ENCODE measurements at regions not wholly inside any gene's neighbourhood (a gene's known extent, or its start where the extent isn't known, plus 50 kb on each side); places are given as distances from the start of the nearest gene placed in this dataset.

GRCh38 chr11:129733384-129733783 is 82.3 kb upstream of the TMEM45B start:
- no peak overlapping the region for H3K4me2 ChIP-seq (ENCODE audit: insufficient read depth, low read length)
- DNase-seq (ENCODE audit: extremely low read depth in 1 of 4, low spot score in 3 of 4), result no peak
- CTCF ChIA-PET (ENCODE audit: low intra/inter-chr PET ratio), result no interaction called here
- no peak overlapping the region for H3K27ac ChIP-seq (ENCODE audit: extremely low read depth, low read depth, low read length)
- H2AFZ ChIP-seq (ENCODE audit: low read depth, low read length), result no peak overlapping the region
- FAIRE-seq, result no peak
- POLR2A ChIA-PET, result no interaction called here
- no peak overlapping the region for H3K4me3 ChIP-seq
- no TSS peak for BruUV-seq (replicated peaks)
- no peaks in the 10 kb centered on the region for H4K20me1 ChIP-seq (replicated peaks; ENCODE audit: control insufficient read depth, insufficient read depth, low read length)
- no peaks in the 10 kb centered on the region for H3K9me3 ChIP-seq (replicated peaks; ENCODE audit: control insufficient read depth, insufficient read depth, low read depth, low read length)
- no peak overlapping the region for H3K9ac ChIP-seq (ENCODE audit: insufficient read depth in 1 of 2, low read depth in 2 of 2, low read length in 2 of 2)
- no peaks in the 10 kb centered on the region for H3K79me2 ChIP-seq (ENCODE audit: control insufficient read depth, insufficient read depth, low read length)
- ATAC-seq, result no peak
- intact Hi-C loops (cut with micrococcal nuclease), result no loop called here
- TF ChIP-seq UBTF (IDR thresholded peaks at IDR 0.05; ENCODE audit: borderline replicate concordance in 1 of 2, low read depth in 2 of 2, low read length in 2 of 2) (no peak), ZNF445 (CRISPR knock-in tag; IDR thresholded peaks at IDR 0.05; ENCODE audit: low read depth) (no peak), CBX8 (IDR thresholded peaks at IDR 0.05; ENCODE audit: borderline replicate concordance, extremely low read depth, low read depth, low read length, poor library complexity, severe bottlenecking) (no peak), ZNF512 (tag; IDR thresholded peaks at IDR 0.05) (no peak), NELFE (IDR thresholded peaks at IDR 0.05; ENCODE audit: insufficient read depth, insufficient read length) (no peak), HMG20B (CRISPR knock-in tag; IDR thresholded peaks at IDR 0.05) (no peak), SMAD2 (IDR thresholded peaks at IDR 0.05; ENCODE audit: low read depth, low read length) (no peak), SMAD4 (CRISPR knock-in tag; conservative IDR thresholded peaks at IDR 0.05) (no peak), PBX2 (CRISPR knock-in tag; IDR thresholded peaks at IDR 0.05; ENCODE audit: low read depth) (no peak), PBX2 (tag; conservative IDR thresholded peaks at IDR 0.05; ENCODE audit: low read depth) (no peak), ZNF551 (CRISPR knock-in tag; IDR thresholded peaks at IDR 0.05) (no peak), ZNF280A (IDR thresholded peaks at IDR 0.05; ENCODE audit: low read depth, partially characterized antibody) (no peak)
- WGBS (ENCODE audit: insufficient coverage, low coverage, missing lambda C conversion rate), result 3% methylated on average over 9 of the region's 9 CpGs
- no peaks in the 10 kb centered on the region for H3K9me1 ChIP-seq (ENCODE audit: control insufficient read depth, insufficient read depth, low read length)
- H3K36me3 ChIP-seq (ENCODE audit: control insufficient read depth, insufficient read depth, low read length), result no peaks in the 10 kb centered on the region
- in situ Hi-C loops (cut with MboI), result no loop called here
- H3K27me3 ChIP-seq (ENCODE audit: control insufficient read depth in 2 of 2, insufficient read depth in 2 of 2, low read length in 2 of 2), result peaks cover 4 to 50% of the 10 kb centered on the region in 2 experiments; a peak in 4 of 5 replicates
- H3K4me1 ChIP-seq (replicated peaks in 1 of 2; ENCODE audit: control insufficient read depth in 2 of 2, insufficient read depth in 2 of 2, low read length in 2 of 2), result no peaks in the 10 kb centered on the region; a peak in 1 of 5 replicates

Measured in K562 (cell line).